GM12873 (cell line): ENCODE measurements at regions not wholly inside any gene's neighbourhood (a gene's known extent, or its start where the extent isn't known, plus 50 kb on each side); places are given as distances from the start of the nearest gene placed in this dataset.

Experiments used
- CTCF ChIP-seq: IDR thresholded peaks from 2 replicates; pipeline ENCODE4 v1.5.1; 2012; ENCODE audit warnings: low read depth, mild to moderate bottlenecking, moderate library complexity, low read length, control low read depth; ENCODE audit not compliant: insufficient read depth; ENCODE audit errors: missing control alignments

GRCh38 chr11:127203490-127203889 is 202.9 kb upstream of the KIRREL3 start:
- TF ChIP-seq CTCF: no peak

- TF ChIP-seq CTCF: no peak
Observed at GRCh38 chr11:127202105-127202504, 201.5 kb upstream of the KIRREL3 start.

DNA sequence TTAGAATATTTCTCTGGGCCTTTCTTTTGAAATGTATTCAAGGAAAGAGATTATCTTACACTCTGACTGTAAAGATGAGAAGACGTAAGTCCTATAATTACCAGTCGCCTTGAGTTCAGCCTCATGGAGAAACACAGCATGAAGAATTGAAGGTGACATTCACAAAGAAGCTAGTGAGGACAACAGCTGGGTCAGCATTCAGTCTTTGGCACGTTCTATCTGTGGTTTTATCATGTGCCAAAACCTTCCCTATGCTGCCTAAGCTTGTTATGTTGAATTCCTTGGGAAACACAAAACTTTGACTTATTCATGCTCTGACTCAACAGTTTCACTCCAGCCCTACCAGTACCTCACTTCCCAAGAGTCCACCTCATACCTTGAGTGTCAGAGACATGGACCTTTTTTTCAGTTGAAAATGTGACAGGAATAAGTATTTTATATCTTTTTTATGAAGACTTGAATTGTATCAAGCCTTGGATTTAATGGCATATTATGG is 198.8 kb upstream of the KIRREL3 start:
- no peak for TF ChIP-seq CTCF

- no peak for TF ChIP-seq CTCF
Observed at GRCh38 chr11:127195501-127196120, 195.0 kb upstream of the KIRREL3 start.

- no peak for TF ChIP-seq CTCF
Observed at GRCh38 chr11:127194521-127194920, 194.0 kb upstream of the KIRREL3 start.

- no peak for TF ChIP-seq CTCF
Observed at GRCh38 chr11:127193950-127194349, 193.4 kb upstream of the KIRREL3 start.

DNA sequence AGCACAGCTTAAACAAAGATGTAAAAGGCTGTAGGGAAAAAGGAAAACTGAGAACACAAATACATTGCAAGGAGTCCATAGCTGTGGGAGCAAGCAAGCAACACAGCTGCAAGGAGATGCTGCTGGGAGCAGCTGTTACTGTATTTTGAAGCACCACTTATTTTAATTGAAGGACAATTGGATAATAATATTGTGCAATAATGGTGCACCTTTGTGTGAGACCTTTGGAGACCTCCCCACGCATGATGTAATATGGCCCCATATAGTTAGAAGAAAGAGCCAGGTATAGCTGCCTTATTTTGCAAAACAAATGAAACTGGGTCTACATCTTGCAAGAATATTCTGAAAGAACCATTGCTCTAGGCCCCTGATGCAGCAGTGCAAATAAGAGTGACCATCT is 191.1 kb upstream of the KIRREL3 start:
- no peak for TF ChIP-seq CTCF

DNA sequence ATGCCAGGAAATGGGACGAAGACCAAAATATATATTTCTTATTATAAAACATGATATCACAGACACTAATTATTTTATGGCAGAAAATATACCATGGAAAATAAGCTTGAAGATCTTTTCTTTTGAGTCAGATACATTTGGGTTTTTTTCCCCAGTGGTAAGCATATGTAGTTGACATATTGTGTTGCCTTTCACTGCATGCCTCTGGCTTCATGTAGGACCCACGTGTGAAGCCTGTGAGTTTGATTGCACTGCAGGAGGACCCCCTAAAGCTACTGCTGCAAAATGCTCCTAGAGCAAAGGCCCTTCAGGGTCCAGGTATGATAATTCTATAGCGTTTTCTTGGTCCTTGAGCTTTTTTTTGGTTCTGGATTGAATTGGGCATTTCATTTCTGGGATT is 190.7 kb upstream of the KIRREL3 start:
- no peak for TF ChIP-seq CTCF
